Transverse colon (tissue), 3 donors: ENCODE measurements at regions not wholly inside any gene's neighbourhood (a gene's known extent, or its start where the extent isn't known, plus 50 kb on each side); places are given as distances from the start of the nearest gene placed in this dataset.

Experiments used
- POLR2A ChIP-seq: fragments of 450-650 bp; IDR thresholded peaks from one replicate; pipeline ENCODE4 v1.6.1; 2016; ENCODE audit warnings: antibody characterized with exemption, mild to moderate bottlenecking, moderate library complexity
- POLR2AphosphoS5 ChIP-seq, 3 donors: sonication (generic); formaldehyde crosslinking; IDR thresholded peaks; one replicate each; pipeline ENCODE4 v1.6.1; 2016; ENCODE audit warnings: antibody characterized with exemption in 3 of 3

DNA sequence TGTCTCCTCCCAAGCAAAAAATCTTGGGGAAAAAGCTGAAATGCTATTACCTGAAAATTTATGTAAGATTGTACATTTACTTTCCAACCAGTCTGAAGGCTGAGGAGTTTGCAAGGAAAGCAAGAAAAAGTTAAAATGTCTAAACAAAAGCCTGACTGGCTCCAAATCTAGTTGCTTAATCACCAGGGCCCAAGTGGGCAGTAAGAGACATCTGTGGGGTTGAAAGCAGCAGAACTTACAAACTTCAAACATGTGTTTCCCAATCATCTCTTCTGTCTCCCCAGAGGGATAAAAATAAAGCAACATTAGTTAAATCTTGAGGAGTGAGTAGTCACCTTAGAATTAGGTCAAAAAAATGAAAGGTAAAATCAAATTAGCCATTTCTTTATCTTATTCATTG, 98.6 kb downstream of the OGFRL1 start:
- no peak for TF ChIP-seq POLR2AphosphoS5 (IDR thresholded peaks at IDR 0.05)
- no peak for TF ChIP-seq POLR2A
